ENCODE measurements at regions not wholly inside any gene's neighbourhood (a gene's known extent, or its start where the extent isn't known, plus 50 kb on each side); places are given as distances from the start of the nearest gene placed in this dataset.

DNA sequence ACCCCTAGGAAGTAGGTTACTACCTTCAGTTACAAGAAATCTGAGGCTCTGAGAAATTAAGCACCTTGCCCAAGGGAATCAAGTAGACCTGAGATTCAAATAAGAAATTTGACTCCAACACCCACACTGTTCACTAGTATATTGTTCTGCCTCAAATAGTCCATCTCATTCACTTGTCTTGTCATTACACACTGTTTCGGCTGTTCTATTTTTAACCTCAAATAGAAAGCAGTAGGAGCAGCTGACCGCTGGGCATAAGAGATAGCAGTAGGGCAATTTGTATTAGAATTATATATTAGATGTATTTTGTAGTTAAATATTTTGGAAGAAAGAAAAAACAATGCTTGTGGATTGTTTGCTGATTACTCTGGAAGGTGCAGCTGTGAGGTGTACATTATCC, 185.1 kb downstream of the INHBA start:
- DNase-seq, result no peak

DNA sequence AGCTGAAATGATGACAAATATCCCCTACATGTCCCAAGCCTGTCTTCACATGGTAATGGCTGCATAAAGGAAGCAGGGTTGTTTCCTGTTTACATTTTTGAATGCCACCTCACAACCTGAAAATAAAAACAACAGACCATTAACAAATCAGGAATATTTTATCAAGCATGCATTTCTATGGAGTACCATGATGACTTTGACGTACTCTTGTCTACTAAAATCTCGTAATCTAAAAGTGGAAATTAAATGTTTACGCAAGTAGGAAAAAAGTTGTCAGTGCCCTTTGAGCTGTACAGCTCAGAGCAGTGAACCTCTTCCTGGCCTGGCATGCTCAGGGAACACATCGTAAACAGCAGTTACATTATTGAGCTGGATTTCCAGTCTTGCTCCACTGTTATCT, 194.1 kb downstream of the INHBA start:
- DNase-seq, result no peak

- no peak for DNase-seq
Observed at GRCh38 chr7:41507686-41508268, 195.1 kb downstream of the INHBA start.

- no peak for DNase-seq
Observed at GRCh38 chr7:41504214-41504980, 198.5 kb downstream of the INHBA start.

GRCh38 chr7:41503438-41503837, 199.5 kb downstream of the INHBA start:
- DNase-seq, result no peak

DNA sequence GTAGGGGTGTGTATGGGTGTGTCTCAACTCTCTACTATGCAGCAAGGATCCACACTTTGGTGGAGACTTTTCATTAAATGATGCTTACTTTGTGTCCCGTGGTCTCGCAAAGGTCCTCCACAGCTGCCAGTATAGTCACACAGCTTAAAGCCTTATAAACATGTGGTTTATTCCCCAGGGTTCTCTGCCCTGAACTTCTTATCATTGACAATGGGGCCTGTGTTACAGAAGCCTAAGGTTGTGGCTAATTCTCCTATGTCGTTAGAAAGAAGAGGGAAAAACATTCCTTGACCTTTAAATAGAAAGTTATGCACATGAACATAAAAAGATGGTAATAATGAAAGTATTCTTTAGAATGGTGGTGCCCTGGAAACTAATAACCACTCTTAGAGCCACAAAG, 201.4 kb downstream of the INHBA start:
- DNase-seq, result no peak

DNA sequence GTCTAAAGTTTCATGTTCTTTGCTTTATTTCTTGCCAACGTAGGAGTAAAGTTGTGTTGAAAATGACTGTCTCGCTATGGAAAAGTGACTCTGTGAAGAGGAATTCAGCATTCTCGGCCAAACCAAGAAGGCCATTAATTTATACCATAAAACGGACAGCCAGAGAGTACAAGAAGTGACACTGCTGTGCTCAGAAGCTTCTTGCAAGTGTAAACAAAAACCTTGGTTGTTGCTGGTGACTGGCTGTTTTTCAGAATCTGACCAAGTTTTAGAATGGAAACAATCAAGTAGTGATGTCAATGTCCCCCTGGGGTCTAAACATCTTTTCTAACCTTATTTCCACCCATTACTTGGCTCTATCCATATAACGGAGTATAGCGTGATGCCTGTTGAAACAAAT, 201.9 kb downstream of the INHBA start:
- no peak for DNase-seq

- no peak for DNase-seq
Observed at GRCh38 chr7:41492603-41493002, 210.3 kb downstream of the INHBA start.

DNA sequence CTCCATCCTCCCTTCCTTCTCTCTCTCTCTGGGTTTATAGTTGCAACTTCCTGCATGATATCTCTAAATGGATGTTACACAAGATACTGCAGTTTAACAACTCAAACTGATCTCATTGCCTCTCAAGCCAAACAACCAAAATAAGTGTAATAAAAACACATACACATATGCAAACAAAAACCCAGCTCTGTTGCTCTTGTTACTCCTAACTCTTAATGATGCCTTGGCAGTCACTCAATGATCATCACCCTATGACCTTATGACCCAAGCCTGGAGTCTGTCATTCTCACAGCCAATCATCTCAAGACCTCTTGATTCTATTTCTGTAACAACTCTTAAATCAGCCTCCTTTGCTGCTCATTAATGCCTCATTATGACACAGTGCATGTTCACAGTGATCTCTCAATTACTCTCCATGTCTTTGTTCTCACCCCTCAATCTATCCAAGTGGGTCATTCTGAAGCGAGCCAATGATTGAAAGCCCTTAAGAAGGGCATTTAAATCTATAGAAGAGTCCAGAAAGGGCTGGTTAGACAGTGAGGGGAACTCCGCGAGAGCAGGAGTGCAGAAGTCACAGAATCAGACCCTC, 210.9 kb downstream of the INHBA start:
- DNase-seq, result no peak

GRCh38 chr7:41491308-41491707, 211.6 kb downstream of the INHBA start:
- no peak for DNase-seq

DNA sequence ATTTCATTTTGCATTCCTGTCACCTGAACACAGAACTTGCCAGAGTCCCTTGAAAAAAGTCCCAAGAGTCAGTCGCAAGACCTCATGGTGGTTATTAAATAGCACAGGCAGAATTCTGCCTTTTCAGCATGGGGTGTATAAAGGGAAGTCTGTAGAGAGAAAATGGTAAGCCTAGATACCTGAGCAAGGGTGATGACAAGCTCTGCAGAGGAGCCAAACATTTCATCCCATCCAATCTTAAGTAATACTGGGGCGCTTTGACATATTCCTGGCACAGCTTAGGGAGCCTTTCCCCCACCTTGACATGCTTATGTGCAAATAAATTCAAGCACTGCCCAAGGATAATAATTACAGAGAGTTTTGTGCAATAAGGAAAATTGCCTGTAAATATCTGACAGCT, 213.0 kb downstream of the INHBA start:
- no peak for DNase-seq

GRCh38 chr7:41487229-41487940, 215.5 kb downstream of the INHBA start:
- no peak for DNase-seq

GRCh38 chr7:41481353-41481752, 221.5 kb downstream of the INHBA start:
- no peak for DNase-seq

DNA sequence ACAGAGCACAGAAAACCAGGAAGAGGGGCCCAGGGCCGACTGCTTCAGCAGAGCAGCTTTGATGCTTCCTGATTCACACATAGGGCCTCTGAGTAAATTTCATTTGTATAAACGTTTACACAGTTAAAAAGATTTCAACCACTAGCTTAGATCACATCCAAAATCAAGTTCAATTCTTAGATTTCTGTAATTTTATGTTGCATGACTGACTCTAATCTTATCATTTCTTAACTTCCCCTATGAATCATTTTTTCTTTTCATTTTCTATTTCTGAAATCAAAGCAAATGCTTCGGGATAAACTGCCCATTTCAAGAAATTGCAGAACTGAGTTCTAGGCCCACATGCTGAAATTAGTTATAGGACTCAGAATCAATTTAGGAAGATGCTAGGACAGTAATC, 224.7 kb downstream of the INHBA start:
- no peak for DNase-seq

DNA sequence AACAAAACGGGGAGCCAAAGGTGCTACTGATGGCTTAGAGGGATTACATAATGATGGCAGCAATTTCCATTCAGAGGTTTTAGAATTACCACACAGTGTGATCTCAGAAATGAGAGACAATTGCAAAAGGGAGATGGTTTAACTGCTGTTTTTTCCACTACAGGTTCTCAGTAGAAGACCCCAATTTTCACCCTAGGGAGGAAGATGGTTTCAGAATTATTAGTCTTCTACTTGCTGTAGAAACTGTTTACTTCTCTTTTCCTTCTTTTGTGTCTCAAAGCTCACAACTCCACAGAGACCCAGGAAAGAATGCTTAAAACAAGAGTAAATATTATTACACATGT, 226.5 kb downstream of the INHBA start:
- DNase-seq, result no peak

- no peak for DNase-seq
Observed at GRCh38 chr7:41475801-41476459, 227.0 kb downstream of the INHBA start.

- no peak for DNase-seq
Observed at GRCh38 chr7:41472427-41473125, 230.3 kb downstream of the INHBA start.

GRCh38 chr7:41470081-41470480, 232.8 kb downstream of the INHBA start:
- no peak for DNase-seq

- DNase-seq, result no peak
Observed at GRCh38 chr7:41467596-41467995, 235.3 kb downstream of the INHBA start.

GRCh38 chr7:41466760-41467384, 236.0 kb downstream of the INHBA start:
- DNase-seq, result no peak

- DNase-seq, result no peak
Observed at GRCh38 chr7:41465571-41465970, 237.3 kb downstream of the INHBA start.

DNA sequence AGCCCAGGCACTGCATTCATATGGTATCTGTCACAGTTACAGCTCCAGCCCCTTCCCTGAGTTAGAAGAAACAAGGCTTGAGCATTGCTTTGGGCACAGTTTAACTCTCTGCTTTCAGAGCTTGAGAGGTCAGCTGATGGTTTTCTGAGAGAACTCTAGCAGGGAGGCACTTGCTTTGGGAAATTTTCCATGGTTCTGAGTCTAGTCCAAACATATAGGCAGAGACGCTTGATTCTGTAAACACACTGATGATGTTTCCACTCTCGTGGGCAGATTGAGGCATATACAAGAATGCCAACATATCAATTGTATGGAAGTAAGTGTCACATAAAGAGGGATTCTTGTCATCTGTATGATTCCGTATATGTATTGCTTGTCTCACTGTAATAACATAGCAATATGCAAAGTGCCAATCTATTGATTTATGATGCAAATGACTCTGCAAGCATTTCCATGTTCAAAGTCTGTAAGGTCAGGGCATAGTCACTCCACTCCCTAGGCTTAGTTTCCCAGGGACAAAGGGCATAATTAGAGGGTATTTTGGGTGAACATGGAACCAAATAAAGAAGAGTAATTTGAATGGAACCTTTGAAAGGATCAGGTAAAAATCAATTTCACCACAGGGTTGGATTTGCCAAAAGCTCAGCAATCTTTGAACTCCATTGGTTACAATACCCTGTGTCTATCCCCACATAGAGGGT, 239.0 kb downstream of the INHBA start:
- no peak for DNase-seq

Measured in NCI-H1694 (cell line).